Right kidney (tissue), 1 donor: ENCODE measurements at regions not wholly inside any gene's neighbourhood (a gene's known extent, or its start where the extent isn't known, plus 50 kb on each side); places are given as distances from the start of the nearest gene placed in this dataset.

ENCODE experiments used
- DNase-seq: peaks from one replicate; pipeline ENCODE4 v3.0.0-alpha.2; 2016

DNA sequence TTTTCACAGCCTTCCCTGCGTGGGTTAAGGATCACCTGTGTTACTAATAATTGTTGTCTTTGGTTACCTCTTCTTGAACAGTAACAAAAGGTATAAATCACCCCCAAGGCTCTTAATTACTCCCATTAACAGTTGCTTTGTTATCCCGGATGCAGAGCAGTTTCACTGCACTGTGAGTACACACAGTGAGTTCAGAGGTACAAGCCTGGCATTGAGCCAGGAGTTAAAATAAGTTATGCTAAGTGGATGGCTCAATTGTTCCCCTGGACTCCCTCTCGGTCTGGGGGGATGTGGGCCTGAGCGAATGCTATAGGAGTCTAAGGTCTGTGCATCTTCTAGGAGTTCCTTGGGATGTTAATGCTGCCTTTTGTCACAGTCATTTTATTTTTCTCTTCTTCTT, 258.3 kb downstream of the ATG4C start:
- peak; percentile 16 for DNase-seq

DNA sequence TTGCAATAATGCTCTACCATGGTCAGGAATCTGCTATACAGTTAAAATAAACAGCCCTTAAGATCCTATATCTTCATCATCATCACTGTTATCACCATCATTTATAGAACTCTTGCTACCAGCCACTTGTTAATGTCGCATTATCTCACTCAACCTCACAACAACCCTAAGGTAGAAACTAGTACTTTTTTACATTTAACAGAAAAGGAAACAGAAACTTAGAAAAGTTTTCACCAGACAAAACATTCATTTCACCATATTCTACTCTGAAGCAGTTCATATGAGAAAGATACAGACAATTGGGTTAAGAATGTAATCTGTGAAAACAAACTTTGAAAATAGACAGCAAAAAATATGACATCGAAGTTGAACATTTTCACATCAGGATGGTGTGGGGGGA, 262.6 kb downstream of the ATG4C start:
- no peak for DNase-seq

DNA sequence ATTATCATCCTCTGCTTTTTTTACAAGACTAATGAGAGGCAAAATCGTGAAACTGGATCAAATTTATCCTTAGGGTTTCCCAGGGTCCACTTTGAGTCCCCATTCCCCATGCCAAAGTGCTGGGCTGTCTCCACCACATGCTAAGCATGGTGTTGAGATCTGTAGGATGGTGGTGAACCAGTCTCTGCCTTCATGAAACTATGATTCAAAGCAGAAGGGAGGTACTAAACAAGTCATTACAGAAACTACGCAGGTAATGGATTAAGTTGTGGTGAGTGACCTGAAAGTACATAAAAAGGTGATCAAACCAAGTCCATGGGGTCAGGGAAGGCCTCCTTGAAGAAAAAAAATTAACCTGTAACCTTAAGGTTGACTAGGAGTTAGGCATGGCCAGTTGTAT, 265.2 kb downstream of the ATG4C start:
- DNase-seq: no peak

DNA sequence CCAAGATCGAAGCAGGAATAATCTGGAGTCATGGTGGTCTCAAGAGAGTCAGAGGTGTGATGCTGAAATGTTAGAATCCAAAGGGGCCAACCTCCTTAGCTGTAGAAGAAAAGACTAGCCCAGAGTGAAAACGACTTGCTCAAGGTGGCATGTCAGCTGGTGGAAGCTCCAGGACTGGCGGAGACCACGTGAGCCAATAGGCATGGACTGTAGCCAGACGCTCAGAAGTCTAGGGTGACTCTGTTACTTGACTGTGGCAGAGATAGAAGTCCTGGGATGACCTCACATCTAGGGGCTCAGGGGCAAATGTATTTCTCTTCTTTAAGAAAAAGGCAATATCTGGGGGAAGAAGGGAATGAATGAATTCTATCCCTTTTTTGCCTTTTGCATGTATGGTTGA, 267.4 kb downstream of the ATG4C start:
- DNase-seq: no peak

DNA sequence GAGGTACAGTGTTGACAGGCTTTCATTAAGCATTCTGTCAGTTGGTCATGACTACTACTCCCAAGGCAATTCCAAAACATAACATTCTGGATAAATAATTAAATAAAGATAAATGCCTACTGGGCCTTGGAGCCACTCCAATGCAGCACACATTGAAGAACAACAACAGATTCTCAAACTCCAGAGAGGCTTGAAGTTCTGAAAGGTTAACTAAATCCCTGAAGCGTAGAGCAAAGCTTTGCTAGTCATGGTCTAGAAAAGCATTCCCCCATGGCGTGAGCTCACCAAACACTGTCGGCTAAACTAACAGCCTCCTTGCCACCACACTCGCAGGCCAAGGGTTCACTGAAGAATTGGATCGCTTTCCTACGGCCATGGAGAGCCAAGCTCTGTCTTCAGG, 268.0 kb downstream of the ATG4C start:
- peak; percentile 9 for DNase-seq

- DNase-seq: no peak
Measured at GRCh38 chr1:63054184-63054583, 268.2 kb upstream of the FOXD3 start.

DNA sequence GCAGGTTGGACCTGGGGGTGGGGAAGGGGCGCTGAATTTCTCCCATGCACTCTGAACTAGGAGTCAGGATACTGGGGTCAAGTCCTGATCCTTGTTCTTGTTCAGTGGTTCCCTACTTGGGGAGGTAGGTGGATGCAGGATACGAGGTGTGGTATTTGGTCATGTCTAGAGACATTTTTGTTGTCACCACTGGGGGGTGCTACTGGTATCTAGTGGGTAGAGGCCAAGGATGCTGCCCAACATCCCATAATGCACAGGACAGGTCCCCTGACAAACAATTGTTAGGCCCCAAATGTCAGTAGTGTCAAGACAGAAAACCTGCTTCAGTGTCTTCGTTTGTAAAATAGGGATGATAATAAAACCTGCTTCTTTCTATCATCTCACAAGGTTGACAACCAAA, 259.0 kb upstream of the FOXD3 start:
- DNase-seq: no peak

GRCh38 chr1:63064135-63064534, 258.2 kb upstream of the FOXD3 start:
- DNase-seq: no peak

DNA sequence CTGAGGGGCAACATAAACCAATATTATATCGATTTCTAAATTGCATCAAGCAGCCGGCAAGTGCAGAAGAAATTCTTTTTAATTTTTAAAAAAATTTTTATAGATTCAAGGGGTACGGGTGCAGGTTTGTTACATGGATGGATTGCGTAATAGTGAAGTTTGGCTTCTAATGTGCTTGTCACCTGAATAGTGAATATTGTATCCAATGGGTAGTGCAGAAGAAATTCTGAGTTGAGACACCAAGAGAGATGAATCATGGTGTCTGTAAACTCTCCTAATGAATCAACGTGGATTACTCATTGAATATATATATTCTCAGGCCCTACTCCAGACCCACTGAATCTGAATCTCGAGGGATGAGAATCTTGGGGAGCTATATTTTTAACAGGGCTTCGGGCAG, 253.7 kb upstream of the FOXD3 start:
- DNase-seq: no peak

DNA sequence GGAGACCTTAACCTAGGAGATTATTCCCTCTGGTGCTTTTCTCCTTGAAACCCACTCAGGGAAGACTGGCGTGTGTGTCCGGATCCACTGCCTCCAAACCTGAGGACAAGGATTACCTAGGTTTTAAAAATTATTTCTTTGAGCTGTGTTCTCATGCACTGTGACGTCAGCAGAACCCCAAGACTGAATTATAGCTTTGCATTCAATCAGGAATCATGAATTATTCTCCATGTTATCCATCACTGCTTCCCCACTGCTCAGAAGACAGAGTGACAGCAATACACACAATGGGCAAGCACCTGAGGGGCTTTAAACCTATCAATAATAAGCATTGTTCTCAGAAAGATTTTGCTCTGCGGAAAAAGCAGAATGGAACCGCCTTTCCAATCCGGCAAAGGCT, 253.2 kb upstream of the FOXD3 start:
- DNase-seq: no peak

DNA sequence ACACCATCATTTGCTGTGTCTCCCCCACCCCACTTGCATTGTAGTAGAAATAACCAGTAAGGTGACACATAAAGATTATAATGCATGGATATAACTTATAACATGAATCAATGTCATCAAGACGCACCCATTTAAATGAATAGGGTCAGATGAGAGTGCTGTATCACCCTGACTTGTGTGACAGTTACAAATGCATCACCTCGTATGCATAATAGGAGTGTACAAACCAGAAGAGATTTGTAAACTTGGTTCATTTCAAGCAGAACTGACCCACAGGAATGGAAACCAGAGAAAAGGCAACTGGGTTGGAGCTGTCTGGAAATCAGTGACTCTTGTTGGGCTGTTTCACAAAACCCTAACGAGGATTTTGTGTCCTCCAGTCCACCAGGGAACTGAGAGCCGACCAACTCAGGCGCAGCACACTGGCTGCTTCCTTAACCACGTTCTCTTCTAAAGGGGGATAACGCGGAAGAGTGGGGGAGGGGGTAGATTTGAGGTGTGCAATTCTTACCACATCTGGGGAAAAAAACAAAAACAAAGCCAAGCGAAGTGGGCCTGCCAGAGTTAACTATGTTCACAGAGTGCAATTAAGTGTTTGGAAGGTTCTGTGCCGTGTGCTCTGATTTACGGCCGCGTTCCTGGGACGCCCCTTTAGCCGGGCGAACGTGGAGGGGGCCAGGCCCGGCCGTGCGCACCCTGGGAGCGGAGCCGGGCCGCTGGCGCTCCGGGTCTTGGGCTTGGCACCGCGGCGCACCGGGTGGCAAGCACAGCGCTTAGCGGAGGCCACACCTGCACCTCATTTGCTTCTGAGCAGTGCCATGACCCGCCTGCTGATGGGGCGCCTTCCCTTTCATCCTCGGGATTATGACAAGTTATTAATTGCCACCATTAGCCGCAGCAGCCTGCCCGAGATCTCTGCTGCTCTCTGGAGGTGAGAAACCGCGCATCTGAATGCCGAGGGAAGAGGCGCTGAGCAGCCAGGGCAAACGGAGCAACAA, 248.8 kb upstream of the FOXD3 start:
- DNase-seq: peak; percentile 55

- DNase-seq: no peak
Measured at GRCh38 chr1:63074321-63074720, 248.0 kb upstream of the FOXD3 start.

- DNase-seq: no peak
Measured at GRCh38 chr1:63082766-63083165, 239.6 kb upstream of the FOXD3 start.

DNA sequence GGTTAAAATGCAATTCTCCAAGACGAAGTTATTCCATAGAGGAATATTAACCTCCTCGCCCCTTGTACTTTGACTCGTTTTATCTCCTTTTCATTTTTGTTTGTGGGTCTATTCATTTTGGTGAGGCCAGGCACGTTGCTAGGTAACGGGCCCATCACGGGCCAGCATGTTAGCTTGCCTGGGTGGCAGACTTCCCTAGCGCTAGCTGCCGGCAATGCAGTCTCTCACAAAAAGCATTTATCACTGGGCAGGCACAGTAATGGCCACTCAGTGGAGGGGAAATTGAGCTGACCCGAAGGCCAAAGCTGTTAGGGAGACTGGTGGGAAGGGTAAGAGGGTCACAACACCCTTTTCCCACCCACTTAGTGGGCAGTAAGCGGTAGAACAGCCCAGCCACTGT, 234.4 kb upstream of the FOXD3 start:
- DNase-seq: no peak

- no peak for DNase-seq
Measured at GRCh38 chr1:63099188-63099587, 223.2 kb upstream of the FOXD3 start.

GRCh38 chr1:63101336-63101735, 221.0 kb upstream of the FOXD3 start:
- DNase-seq: no peak

DNA sequence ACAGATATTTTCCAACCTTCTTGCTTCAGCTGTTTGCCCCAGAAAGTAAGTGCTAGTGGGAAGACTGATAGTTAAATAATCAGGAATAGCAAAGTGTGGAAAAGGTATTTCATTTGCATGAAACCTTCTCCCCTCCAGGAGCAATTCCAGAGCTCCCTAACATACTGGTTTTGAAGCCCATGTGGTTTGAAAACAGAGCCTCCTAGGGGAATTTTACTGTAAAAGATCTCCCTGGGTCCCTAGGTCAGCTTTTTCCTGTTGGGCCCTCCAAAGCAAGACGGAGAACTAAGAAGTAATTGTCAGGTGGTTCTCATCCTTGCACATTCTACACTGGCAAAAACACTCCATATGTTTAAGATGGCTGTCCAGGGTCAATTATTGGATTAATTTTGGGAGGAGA, 218.7 kb upstream of the FOXD3 start:
- no peak for DNase-seq

DNA sequence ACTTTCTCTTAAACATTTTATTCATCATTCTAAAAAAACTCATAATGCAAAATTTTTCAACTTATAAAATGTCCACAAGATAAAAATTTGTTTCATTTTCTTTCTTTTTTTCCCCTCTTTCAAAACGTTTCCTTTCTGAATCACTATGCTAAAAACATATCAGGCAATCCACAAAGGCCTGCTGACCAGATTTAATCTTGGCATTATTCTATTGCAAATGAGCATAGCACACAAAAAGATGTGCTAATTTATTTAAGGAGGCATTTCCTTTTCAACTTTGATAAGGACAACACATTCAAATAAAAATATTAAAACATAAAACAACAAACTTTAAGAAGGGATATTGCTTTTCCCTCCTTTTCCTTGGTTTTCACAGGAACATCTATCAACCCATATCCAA, 215.3 kb upstream of the FOXD3 start:
- no peak for DNase-seq

DNA sequence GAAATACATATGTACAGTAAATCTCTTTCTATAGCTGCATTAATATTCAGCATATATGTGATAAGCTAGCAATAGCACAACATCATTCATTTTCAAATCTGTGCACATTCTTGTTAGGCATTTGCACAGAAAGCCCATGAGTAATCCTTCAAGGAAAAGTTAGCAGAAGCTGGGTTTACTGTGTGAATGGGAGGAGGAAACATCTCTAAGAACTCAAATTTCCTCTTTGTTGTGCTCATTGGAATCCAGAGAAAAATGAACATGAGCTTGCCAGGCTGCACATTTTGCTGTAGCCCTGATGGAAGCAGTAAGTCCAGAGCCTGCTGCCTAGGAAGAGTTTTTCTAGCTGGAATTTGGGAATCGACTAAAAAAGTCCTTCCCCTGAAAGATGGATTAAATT, 214.2 kb upstream of the FOXD3 start:
- no peak for DNase-seq

- no peak for DNase-seq
Measured at GRCh38 chr1:63112155-63112900, 210.0 kb upstream of the FOXD3 start.

- no peak for DNase-seq
Measured at GRCh38 chr1:63115527-63115926, 206.8 kb upstream of the FOXD3 start.

DNA sequence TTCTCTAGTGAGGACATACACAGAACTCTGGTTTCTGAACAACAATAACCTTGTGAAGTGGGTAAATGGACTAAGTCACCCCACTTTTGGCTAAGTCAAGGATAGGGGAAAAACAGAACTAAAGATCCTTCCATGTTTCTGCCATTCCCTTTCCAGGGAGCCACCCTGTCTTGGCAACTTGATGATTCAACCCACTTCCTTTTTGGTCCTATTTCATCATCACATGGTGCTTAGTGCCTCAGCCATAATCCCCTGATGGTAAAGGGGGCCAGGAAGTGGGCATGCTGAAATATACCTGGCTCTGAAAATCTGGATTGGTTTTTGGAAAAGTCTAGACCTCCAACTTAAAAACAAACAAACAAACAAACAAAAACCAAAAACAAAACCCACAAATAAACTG, 206.4 kb upstream of the FOXD3 start:
- no peak for DNase-seq

GRCh38 chr1:63119575-63120155, 202.7 kb upstream of the FOXD3 start:
- DNase-seq: no peak
